ENCODE measurements at regions not wholly inside any gene's neighbourhood (a gene's known extent, or its start where the extent isn't known, plus 50 kb on each side); places are given as distances from the start of the nearest gene placed in this dataset.
A peak's percentile ranks its signal among the peaks of the same experiment; 100 is the strongest.

DNA sequence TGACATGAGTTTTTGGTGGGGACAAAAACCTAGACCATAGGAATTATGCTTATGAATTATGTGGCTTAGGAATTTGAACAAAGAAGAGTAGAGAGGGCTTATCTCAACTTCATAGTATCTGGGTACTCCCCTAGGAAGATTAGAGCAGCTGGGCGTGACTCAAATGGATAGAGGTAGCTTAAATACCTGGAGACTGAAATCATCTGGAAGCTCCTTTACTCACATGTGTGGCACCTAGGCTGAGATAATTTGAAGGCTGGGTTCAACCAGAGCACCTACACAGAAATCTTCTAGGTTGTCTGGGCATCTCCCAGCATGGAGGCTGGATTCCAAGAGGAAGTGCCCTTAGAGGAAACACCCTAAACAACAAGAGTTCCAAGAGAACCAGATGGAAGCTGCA, 393.9 kb downstream of the ADAMTS20 start:
- Histone ChIP-seq H3K4me3 (ENCODE audit: severe bottlenecking) (no peak overlapping the region), H3K27ac (ENCODE audit: poor library complexity, severe bottlenecking) (no peak overlapping the region), H3K4me1 (ENCODE audit: insufficient read depth, poor library complexity, severe bottlenecking) (no peaks in the 10 kb centered on the region), H3K36me3 (ENCODE audit: low read depth) (no peaks in the 10 kb centered on the region), H3K27me3 (ENCODE audit: insufficient read depth, poor library complexity, severe bottlenecking) (no peaks in the 10 kb centered on the region), H3K9me3 (ENCODE audit: severe bottlenecking) (no peaks in the 10 kb centered on the region)
- TF ChIP-seq, protein P1, sequence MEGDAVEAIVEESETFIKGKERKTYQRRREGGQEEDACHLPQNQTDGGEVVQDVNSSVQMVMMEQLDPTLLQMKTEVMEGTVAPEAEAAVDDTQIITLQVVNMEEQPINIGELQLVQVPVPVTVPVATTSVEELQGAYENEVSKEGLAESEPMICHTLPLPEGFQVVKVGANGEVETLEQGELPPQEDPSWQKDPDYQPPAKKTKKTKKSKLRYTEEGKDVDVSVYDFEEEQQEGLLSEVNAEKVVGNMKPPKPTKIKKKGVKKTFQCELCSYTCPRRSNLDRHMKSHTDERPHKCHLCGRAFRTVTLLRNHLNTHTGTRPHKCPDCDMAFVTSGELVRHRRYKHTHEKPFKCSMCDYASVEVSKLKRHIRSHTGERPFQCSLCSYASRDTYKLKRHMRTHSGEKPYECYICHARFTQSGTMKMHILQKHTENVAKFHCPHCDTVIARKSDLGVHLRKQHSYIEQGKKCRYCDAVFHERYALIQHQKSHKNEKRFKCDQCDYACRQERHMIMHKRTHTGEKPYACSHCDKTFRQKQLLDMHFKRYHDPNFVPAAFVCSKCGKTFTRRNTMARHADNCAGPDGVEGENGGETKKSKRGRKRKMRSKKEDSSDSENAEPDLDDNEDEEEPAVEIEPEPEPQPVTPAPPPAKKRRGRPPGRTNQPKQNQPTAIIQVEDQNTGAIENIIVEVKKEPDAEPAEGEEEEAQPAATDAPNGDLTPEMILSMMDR (IDR thresholded peaks at IDR 0.05; ENCODE audit: poor library complexity, severe bottlenecking): no peak
- ATAC-seq (ENCODE audit: low read depth): peak; percentile 36; the same call in 2 of the 3 replicates
- no peak for DNase-seq (ENCODE audit: low spot score)

DNA sequence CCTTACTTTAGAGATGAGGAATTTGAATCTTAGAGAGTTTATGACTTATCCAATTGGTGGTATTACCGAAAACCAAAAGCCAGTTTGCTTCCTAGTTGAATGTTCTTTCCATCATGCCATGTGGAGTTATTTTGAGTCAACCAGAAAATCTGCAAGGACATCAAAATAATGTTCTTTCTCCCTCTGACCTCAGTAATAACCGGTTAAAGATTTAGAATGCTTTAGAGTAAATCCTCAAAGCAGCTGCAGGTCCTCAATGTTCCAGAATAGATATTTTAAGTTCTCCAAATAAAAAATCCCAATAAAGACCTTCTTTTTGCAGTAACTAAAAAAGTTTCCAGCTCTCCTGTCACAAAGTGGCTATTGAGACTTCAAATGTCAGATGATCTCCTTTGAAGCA, 396.6 kb downstream of the ADAMTS20 start:
- DNase-seq (ENCODE audit: low spot score) (no peak), ATAC-seq (ENCODE audit: low read depth) (no peak)
- TF ChIP-seq, protein P1 (IDR thresholded peaks at IDR 0.05; ENCODE audit: poor library complexity, severe bottlenecking): no peak
- no peak overlapping the region for H3K4me3 ChIP-seq (ENCODE audit: severe bottlenecking)
- H3K4me1 ChIP-seq (ENCODE audit: insufficient read depth, poor library complexity, severe bottlenecking): peaks cover 5% of the 10 kb centered on the region
- no peak overlapping the region for H3K27ac ChIP-seq (ENCODE audit: poor library complexity, severe bottlenecking)
- no peaks in the 10 kb centered on the region for H3K36me3 ChIP-seq (ENCODE audit: low read depth)
- no peaks in the 10 kb centered on the region for H3K9me3 ChIP-seq (ENCODE audit: severe bottlenecking)
- no peaks in the 10 kb centered on the region for H3K27me3 ChIP-seq (ENCODE audit: insufficient read depth, poor library complexity, severe bottlenecking)

DNA sequence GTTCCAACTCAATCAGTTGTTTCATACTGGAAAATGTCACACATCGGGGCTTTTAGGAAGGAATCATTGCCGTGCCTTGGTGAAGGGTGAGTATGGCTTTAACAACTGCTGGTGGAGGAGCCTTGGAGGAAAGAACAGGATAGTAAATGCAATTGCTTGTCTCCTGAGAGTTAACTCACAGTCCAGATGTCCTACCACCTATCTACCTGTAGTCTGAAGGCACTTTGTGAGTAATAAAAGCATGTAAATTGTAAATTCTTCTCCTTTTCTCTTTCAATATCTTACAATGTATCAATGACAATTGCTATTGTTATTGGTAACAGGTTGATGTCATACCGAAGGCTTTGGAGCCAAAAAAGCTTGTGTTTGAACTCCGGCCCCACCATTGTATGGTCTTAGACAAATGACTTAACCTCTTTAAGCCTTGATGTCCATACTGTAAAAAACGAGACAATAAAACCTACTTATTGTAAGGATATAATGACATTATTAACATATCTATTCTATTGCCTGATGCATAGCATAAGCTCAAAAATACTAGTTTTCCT, 397.4 kb downstream of the ADAMTS20 start:
- no peak for ATAC-seq (ENCODE audit: low read depth)
- TF ChIP-seq, protein P1 (IDR thresholded peaks at IDR 0.05; ENCODE audit: poor library complexity, severe bottlenecking): no peak
- no peak overlapping the region for H3K27ac ChIP-seq (ENCODE audit: poor library complexity, severe bottlenecking)

DNA sequence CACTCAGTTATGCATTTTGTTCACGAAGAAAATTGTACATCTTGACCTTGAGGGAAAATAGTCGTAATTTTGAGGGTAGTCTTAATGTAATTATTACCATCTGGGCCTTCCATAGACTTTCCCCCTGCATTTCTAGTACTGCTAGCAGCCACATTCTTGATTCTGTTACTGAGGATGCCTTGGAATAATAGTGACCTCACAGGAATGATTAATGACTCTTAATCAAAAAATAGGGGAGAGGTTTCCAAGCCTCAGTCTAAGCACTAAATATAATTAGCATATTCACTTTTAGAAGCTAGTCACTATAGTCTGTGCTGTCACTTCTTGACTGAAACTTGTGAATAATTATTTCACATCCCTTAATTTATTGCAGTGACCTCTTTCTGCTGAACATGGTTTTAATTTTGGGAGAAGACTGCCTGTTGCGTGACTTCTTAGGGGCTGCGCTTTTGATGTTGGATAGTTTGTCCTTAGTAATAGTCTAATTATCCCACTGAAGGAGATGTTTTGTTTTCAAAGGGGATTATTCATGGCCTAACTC, 400.5 kb downstream of the ADAMTS20 start:
- no peaks in the 10 kb centered on the region for H3K27me3 ChIP-seq (ENCODE audit: insufficient read depth, poor library complexity, severe bottlenecking)
- no peak for ATAC-seq (ENCODE audit: low read depth)
- H3K27ac ChIP-seq (ENCODE audit: poor library complexity, severe bottlenecking): no peak overlapping the region
- TF ChIP-seq, protein P1 (IDR thresholded peaks at IDR 0.05; ENCODE audit: poor library complexity, severe bottlenecking): no peak
- no peak for DNase-seq (ENCODE audit: low spot score)
- peaks cover 23% of the 10 kb centered on the region for H3K4me1 ChIP-seq (ENCODE audit: insufficient read depth, poor library complexity, severe bottlenecking)
- H3K9me3 ChIP-seq (ENCODE audit: severe bottlenecking): no peaks in the 10 kb centered on the region
- H3K4me3 ChIP-seq (ENCODE audit: severe bottlenecking): no peak overlapping the region
- H3K36me3 ChIP-seq (ENCODE audit: low read depth): no peaks in the 10 kb centered on the region

More for the DNA sequence above, 397.4 kb downstream of the ADAMTS20 start:
- Histone ChIP-seq H3K4me3 (ENCODE audit: severe bottlenecking) (no peak overlapping the region), H3K4me1 (ENCODE audit: insufficient read depth, poor library complexity, severe bottlenecking) (peaks cover 5% of the 10 kb centered on the region), H3K27me3 (ENCODE audit: insufficient read depth, poor library complexity, severe bottlenecking) (no peaks in the 10 kb centered on the region), H3K36me3 (ENCODE audit: low read depth) (no peaks in the 10 kb centered on the region), H3K9me3 (ENCODE audit: severe bottlenecking) (no peaks in the 10 kb centered on the region)
- no peak for DNase-seq (ENCODE audit: low spot score)

DNA sequence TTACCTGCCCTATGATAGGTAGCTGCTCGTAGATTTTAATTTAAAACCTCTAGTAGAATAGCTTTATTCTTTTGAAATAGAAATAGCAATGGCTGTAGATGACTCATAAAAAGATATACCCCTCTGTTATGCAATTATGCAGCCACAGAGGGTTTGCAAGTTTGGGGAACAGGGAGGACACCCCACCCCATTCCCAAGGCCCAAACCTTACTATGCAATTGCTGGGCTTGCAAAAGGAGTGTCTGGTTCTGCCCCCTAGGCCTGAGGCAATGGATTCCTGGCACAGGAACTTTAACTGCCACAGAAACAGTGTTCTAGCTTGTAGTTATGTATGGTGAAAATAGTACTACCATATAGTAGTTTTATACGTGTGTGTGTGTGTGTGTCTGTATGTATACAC, 403.3 kb downstream of the ADAMTS20 start:
- TF ChIP-seq, protein P1 (IDR thresholded peaks at IDR 0.05; ENCODE audit: poor library complexity, severe bottlenecking): no peak
- Histone ChIP-seq H3K36me3 (ENCODE audit: low read depth) (no peaks in the 10 kb centered on the region), H3K4me1 (ENCODE audit: insufficient read depth, poor library complexity, severe bottlenecking) (peaks cover 23% of the 10 kb centered on the region), H3K9me3 (ENCODE audit: severe bottlenecking) (no peaks in the 10 kb centered on the region), H3K4me3 (ENCODE audit: severe bottlenecking) (no peak overlapping the region), H3K27me3 (ENCODE audit: insufficient read depth, poor library complexity, severe bottlenecking) (no peaks in the 10 kb centered on the region), H3K27ac (ENCODE audit: poor library complexity, severe bottlenecking) (peak overlapping the region; percentile 24)
- ATAC-seq (ENCODE audit: low read depth) (peak; percentile 86), DNase-seq (ENCODE audit: low spot score) (peak; percentile 61)
